Hematopoietic multipotent progenitor cell treated with erythropoietin and hydrocortisone succinate and interleukin-3 and kit ligand, for 15 days (in vitro differentiated cells): ENCODE measurements at regions not wholly inside any gene's neighbourhood (a gene's known extent, or its start where the extent isn't known, plus 50 kb on each side); places are given as distances from the start of the nearest gene placed in this dataset.
"Not testable (repeated sequence)": the region's sequence is repeated elsewhere in the genome, so short reads cannot be mapped to it uniquely, and the experiment has no call there.

Experiments
- DNase-seq: peaks from one replicate; pipeline ENCODE4 v3.0.0-alpha.2; 2015; ENCODE audit warnings: low spot score

- no peak for DNase-seq
These were observed 735.8 kb downstream of the ZPLD1 start for GRCh38 chr3:103170651-103171050.

GRCh38 chr3:103173940-103174339 lies 739.1 kb downstream of the ZPLD1 start:
- DNase-seq = no peak

DNA sequence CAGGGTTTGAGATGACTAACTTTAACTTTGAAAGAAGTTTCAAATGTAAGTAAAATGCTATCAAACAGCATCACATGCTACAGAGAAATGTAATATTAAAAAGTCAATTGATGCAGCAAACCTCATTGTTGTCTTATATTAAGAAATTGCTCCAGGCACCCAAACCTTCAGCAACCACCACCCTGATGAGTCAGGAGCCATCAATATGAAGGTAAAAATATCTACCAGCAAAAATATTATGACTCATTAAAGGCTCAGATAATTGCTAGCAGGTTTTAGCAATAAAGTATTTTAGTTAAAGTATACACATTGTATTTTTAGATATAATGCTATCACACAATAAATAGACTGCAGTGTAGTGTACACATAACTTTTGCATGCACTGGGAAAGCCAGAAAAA lies 746.3 kb downstream of the ZPLD1 start:
- no peak for DNase-seq

- no peak for DNase-seq
These were observed 750.0 kb downstream of the ZPLD1 start for GRCh38 chr3:103184772-103185171.

- DNase-seq = no peak
These were observed 755.1 kb downstream of the ZPLD1 start for GRCh38 chr3:103189941-103190340.

DNA sequence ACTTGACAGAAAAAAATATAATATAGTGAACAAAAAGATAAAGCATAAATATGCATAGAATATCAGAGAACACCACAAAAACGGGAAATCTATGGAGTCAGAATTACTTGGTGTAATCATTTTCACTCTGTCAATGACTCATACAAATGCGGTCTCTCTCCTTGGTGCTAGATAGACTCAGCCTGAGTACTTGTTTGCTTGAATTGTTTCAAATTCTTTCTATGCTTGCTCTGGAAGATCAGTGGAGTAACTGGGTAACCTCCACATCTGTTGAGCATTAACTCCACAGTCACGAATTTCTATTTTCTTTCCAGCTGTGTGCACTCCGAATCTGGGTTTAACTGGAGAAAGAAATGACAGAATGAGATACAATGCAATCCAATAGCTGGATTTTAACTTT lies 760.4 kb downstream of the ZPLD1 start:
- DNase-seq = no peak

DNA sequence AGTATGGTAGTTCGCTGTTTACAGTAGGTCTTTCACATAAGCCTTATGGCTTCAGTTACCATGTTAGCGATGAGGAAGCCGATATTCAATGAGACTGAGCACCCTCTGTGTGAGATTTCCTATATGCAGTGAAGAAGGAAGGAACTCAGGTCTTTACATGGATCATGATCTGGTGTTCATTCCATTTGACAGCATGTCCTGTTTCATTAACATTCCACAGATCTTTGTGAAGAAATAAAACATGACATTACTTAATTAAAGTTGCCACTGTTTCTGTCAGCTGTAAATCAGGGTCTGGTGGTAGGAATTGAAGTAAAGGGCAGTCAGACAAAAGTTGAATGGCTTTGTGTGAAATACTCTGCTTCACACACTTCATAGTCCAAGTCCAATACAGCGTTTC lies 768.6 kb downstream of the ZPLD1 start:
- DNase-seq = no peak

- DNase-seq = no peak
These were observed 775.8 kb downstream of the ZPLD1 start for GRCh38 chr3:103210583-103210982.

DNA sequence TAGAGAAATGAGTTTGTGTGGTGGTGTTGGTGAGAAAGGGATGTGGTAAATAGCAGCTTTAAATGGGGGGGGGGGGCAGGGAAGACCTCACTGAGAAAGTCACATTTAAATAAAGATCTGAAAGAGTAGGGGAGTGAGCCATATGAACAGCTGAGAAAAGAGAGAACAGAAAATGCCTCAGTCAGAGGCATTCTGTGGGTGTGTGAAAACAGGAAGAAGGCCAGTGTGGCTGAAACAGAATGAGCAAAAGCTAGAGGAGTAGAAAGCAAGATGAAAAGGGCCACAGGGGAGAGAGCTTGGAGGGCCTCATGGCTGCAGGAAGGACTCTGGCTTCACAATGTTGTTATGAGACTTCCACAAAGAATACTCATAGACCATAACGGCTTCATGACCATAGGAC lies 783.3 kb downstream of the ZPLD1 start:
- DNase-seq = no peak

GRCh38 chr3:103218793-103219192 lies 784.0 kb downstream of the ZPLD1 start:
- no peak for DNase-seq

DNA sequence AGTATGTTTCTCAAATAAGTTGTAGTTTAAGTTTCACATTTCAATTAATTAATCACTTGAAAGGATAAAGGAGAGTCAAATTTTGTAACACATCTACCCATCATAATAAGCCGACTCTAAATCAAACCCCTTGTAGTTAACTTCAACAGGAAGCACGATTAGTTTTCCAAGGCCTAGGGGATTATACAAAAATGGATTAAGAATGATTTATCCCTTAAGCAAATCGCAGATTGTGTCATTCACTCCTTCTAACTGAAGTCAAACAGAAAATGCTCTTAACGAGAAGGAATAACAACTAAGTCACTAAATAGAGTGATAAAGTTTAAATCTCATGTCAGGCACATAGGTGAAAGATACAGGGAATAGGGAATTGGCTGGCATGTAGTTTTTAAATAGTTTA lies 792.8 kb downstream of the ZPLD1 start:
- DNase-seq = no peak

DNA sequence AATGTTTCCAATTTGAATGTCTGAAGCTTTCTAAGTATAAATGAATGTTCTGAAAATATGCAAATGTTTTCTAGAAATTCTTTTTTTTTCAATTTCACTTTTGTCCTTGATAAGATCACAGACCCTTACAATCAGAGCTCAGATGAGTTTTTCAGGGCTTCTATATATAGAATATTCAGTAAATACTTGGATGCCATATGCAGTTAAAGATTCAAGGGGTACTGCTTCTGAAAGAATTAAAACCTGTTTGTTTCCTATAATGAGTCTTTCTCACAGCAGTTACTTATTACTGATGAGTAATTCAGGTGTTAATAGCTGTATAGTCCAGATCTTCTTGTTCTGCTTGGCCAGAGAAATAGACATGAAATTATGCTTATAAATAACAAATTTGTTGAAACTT lies 812.6 kb downstream of the ZPLD1 start:
- no peak for DNase-seq

DNA sequence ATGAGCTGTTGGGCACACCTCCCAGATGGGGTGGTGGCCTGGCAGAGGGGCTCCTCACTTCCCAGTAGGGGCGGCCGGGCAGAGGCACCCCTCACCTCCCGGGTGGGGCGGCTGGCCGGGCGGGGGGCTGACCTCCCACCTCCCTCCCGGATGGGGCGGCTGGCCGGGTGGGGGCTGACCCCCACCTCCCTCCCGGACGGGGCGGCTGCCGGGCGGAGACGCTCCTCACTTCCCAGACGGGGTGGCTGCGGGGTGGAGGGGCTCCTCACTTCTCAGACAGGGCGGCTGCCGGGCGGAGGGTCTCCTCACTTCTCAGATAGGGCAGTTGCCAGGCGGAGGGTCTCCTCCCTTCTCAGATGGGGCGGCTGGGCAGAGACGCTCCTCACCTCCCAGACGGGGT lies 820.0 kb downstream of the ZPLD1 start:
- DNase-seq = not testable (repeated sequence)

DNA sequence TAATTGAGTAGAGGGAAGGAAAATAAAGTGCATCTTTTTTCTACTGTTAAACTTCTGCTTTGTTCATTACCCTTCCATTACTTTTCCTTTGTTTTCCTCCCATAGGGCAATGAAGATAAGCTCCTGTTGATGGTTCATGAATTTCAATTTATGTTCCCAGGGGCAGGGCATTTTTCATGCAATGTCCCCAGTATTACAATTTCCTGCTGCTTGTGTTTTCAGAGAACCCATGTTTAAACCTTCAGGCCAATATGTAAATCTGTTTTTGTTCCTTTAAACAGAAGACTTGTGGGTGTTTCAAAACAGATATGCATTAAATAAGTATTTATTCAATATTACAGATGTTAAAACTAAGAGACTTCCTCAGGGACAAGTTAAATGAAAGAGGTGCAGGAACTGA lies 834.5 kb downstream of the ZPLD1 start:
- DNase-seq = no peak

GRCh38 chr3:103271575-103271974 lies 836.8 kb downstream of the ZPLD1 start:
- no peak for DNase-seq

DNA sequence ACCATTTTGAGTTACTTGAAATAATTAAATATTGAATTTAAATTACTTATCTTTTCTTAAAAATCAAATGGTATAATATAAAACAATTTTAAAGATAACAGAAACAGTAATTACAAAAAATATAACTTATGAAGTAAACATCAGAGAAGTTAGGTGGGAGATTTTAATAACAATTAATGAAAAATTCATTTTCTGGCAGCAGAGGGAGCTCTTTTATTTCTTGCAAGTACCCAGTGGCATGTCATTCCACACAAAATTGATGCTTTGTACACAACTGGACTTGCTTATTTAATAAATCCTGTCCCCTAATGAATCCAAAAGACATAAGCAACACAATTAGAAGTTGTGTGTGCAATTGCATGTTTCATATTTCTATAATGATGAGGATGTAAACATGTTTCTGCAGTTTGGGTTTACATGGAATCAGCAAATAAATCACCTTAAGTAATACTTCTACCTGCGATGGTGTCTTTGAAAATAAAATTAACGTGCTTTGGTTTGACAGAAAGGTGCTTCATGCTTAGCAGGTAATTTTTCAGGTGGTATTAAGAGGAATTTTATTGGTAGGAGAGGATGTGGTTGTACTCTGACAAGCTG lies 861.3 kb downstream of the ZPLD1 start:
- no peak for DNase-seq

GRCh38 chr3:103297502-103297901 lies 862.7 kb downstream of the ZPLD1 start:
- DNase-seq = not testable (repeated sequence)

DNA sequence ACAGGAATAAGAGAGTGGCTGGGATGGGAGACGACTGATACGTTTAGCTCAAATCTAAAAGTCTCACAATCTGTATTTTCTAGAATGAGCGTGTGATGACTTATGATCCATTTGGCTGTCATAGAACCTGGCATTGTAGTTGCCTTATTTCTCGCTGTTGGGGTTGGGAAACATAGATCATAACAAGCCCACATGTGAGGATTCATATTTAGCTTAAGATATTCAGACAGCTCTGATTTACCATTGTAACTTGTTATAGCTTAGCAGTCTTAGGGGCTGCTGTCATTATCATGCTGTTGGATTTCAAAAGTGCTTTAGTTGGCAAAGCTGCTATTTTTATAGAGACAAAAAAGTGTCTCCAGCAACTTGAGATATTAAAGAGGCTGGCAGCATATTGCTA lies 871.3 kb downstream of the ZPLD1 start:
- no peak for DNase-seq

DNA sequence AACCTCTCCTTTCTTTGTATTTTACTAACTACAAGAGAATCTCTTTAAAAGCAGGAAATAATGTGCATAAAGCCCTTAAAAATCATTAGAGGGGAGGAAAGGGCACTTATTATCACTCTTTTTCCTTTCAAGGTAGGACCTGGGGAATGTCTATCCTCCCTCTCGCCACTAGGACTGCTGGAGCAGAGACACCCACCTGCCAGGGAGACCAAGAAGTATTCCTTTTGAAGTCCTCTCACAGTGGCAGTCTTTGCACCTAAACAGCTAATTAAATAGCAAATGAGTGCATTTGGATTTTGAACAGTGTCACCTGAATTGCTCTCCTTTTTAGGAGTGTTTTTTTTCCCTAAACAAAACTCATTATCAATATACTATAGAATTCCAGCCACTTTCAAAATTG lies 874.1 kb downstream of the ZPLD1 start:
- DNase-seq = no peak

DNA sequence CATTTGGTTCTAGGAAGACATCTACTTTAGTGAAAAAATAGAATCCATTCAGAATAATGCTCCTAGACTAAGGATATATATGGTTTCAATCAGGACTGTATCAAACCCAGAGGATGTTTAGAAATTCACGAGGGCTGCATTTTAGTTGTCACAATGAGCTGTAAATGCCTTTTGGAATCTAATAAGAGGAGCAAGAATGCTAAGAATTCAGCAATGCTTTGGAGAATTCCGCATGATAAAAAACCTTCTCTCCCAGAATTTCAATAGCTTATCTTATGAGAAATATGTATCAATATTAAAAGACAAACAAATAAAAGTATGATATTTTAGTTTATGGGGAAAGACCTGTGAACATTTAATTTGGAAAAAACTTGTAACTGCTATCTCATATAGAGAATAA lies 885.1 kb downstream of the ZPLD1 start:
- DNase-seq = no peak

GRCh38 chr3:103337179-103337845 lies 902.5 kb downstream of the ZPLD1 start:
- DNase-seq = no peak

DNA sequence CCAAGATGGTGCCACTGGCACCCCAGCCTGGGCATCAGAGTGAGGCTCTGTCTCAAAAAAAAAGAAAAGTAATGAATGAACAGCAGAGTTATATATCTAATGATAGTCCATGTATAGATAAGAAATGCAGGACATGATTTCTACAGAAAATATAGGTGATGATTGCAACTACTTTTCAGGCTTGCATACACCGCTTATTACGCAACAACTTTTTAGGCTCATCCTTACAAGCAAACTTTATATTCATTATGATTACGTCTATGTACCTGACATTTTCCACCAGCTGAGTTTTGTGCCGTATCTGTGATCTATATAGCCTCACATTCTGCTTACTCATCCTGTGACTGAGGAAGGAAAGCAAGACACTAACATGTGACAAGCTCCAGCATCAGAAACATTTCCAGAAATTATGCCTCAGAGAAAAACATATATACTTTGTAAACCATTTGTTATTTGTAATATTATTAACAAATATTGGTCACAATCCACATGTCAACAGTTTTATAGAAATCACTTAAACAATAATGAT lies 906.3 kb downstream of the ZPLD1 start:
- no peak for DNase-seq

GRCh38 chr3:103342205-103342731 lies 907.5 kb downstream of the ZPLD1 start:
- no peak for DNase-seq

- DNase-seq = no peak
These were observed 914.9 kb downstream of the ZPLD1 start for GRCh38 chr3:103349760-103350159.
